ENCODE measurements at regions not wholly inside any gene's neighbourhood (a gene's known extent, or its start where the extent isn't known, plus 50 kb on each side); places are given as distances from the start of the nearest gene placed in this dataset.
"Not testable (repeated sequence)": the region's sequence is repeated elsewhere in the genome, so short reads cannot be mapped to it uniquely, and the experiment has no call there.

- TF ChIP-seq CTCF (IDR thresholded peaks at IDR 0.05; ENCODE audit: low read length); EZH2 (IDR thresholded peaks at IDR 0.05; ENCODE audit: borderline replicate concordance, low read length): not testable (repeated sequence)
Measured at GRCh38 chr3:73990691-73991090, 365.9 kb upstream of the PDZRN3 start.
